ENCODE measurements at regions not wholly inside any gene's neighbourhood (a gene's known extent, or its start where the extent isn't known, plus 50 kb on each side); places are given as distances from the start of the nearest gene placed in this dataset.

GRCh38 chr7:55307123-55307916, 57.8 kb upstream of the LANCL2 start:
- no peak for TF ChIP-seq EZH2 (IDR thresholded peaks at IDR 0.05; ENCODE audit: low read depth, unreplicated experiment)
- peak; percentile 33 to 45 for TF ChIP-seq CTCF (conservative IDR thresholded peaks at IDR 0.05; ENCODE audit: low read depth in 2 of 2)
- TF ChIP-seq JUNB (IDR thresholded peaks at IDR 0.05; ENCODE audit: unreplicated experiment): no peak
- TF ChIP-seq POLR2AphosphoS5 (IDR thresholded peaks at IDR 0.05; ENCODE audit: low read depth): no peak
- TF ChIP-seq NANOG (IDR thresholded peaks at IDR 0.05; ENCODE audit: borderline replicate concordance): no peak
- TF ChIP-seq REST (IDR thresholded peaks at IDR 0.05; ENCODE audit: unreplicated experiment): no peak
- no peak for TF ChIP-seq ZNF114 (CRISPR knock-in tag; IDR thresholded peaks at IDR 0.05)
